Liver (tissue), 3 donors: ENCODE measurements at regions not wholly inside any gene's neighbourhood (a gene's known extent, or its start where the extent isn't known, plus 50 kb on each side); places are given as distances from the start of the nearest gene placed in this dataset.

Experiments used
- ATF3 ChIP-seq: IDR thresholded peaks from 2 replicates; pipeline ENCODE4 v1.6.1; 2016; ENCODE audit warnings: antibody characterized with exemption
- CTCF ChIP-seq: fragments of 150-350 bp; IDR thresholded peaks from 2 replicates; pipeline ENCODE4 v1.5.1; 2017; ENCODE audit warnings: improper control_type of control experiment, low read depth, low read length; ENCODE audit not compliant: missing input control
- EGR1 ChIP-seq, 2 donors: IDR thresholded peaks; 2 replicates each; pipeline ENCODE4 v1.6.1; 2016 to 2018; ENCODE audit warnings: antibody characterized with exemption in 2 of 2, low read depth in 2 of 2
- FOXA1 ChIP-seq: IDR thresholded peaks from 2 replicates; pipeline ENCODE4 v1.6.1; 2016; ENCODE audit warnings: antibody characterized with exemption
- GABPA ChIP-seq, 2 donors: IDR thresholded peaks in 1 of 2; conservative IDR thresholded peaks in 1 of 2; 2 replicates each; pipeline ENCODE4 v1.6.1; 2016; ENCODE audit warnings: antibody characterized with exemption in 2 of 2, mild to moderate bottlenecking in 1 of 2, moderate library complexity in 1 of 2
- HNF4G ChIP-seq: IDR thresholded peaks from 2 replicates; pipeline ENCODE4 v1.6.1; 2016; ENCODE audit warnings: antibody characterized with exemption
- JUND ChIP-seq, 2 donors: IDR thresholded peaks; 2 replicates each; pipeline ENCODE4 v1.6.1; 2016; ENCODE audit warnings: antibody characterized with exemption in 2 of 2
- MAX ChIP-seq: IDR thresholded peaks from 2 replicates; pipeline ENCODE4 v1.6.1; 2016; ENCODE audit warnings: antibody characterized with exemption
- NR2F2 ChIP-seq: IDR thresholded peaks from 2 replicates; pipeline ENCODE4 v1.6.1; 2016; ENCODE audit warnings: antibody characterized with exemption
- RAD21 ChIP-seq, 2 donors: IDR thresholded peaks; 2 replicates each; pipeline ENCODE4 v1.6.1; 2016; ENCODE audit warnings: antibody characterized with exemption in 2 of 2, mild to moderate bottlenecking in 2 of 2
- SP1 ChIP-seq: IDR thresholded peaks from 2 replicates; pipeline ENCODE4 v1.6.1; 2018; ENCODE audit warnings: antibody characterized with exemption, mild to moderate bottlenecking
- TAF1 ChIP-seq: conservative IDR thresholded peaks from 2 replicates; pipeline ENCODE4 v1.6.1; 2016; ENCODE audit warnings: antibody characterized with exemption, mild to moderate bottlenecking
- ZBTB33 ChIP-seq: IDR thresholded peaks from 2 replicates; pipeline ENCODE4 v1.6.1; 2016; ENCODE audit warnings: antibody characterized with exemption
- donor health status: healthy.
- donor health status: healthy.

GRCh38 chr22:26975865-26976264, 318.5 kb downstream of the MIAT start:
- TF ChIP-seq CTCF (no peak), ATF3 (no peak), JUND (IDR thresholded peaks at IDR 0.05) (no peak), TAF1 (no peak), HNF4G (no peak), EGR1 (IDR thresholded peaks at IDR 0.05; ENCODE audit: low read depth in 2 of 2) (no peak), SP1 (no peak), RAD21 (IDR thresholded peaks at IDR 0.05) (no peak), GABPA (IDR thresholded peaks at IDR 0.05 in 1 of 2, conservative IDR thresholded peaks at IDR 0.05 in 1 of 2) (no peak), MAX (no peak), NR2F2 (no peak), FOXA1 (no peak), ZBTB33 (no peak)
